ENCODE measurements at regions not wholly inside any gene's neighbourhood (a gene's known extent, or its start where the extent isn't known, plus 50 kb on each side); places are given as distances from the start of the nearest gene placed in this dataset.

- DNase-seq (ENCODE audit: insufficient read length, low spot score, missing footprints) = no peak
- TF ChIP-seq CTCF (IDR thresholded peaks at IDR 0.05; ENCODE audit: extremely low read depth, low read depth, low read length) = no peak
- H3K4me3 ChIP-seq (ENCODE audit: insufficient read depth, low read length) = no peak overlapping the region
- H3K27me3 ChIP-seq (ENCODE audit: insufficient read depth, low read length) = no peaks in the 10 kb centered on the region
- H4K20me1 ChIP-seq (ENCODE audit: insufficient read depth, low read length) = no peaks in the 10 kb centered on the region
- no peak overlapping the region for H3K4me2 ChIP-seq (ENCODE audit: insufficient read depth, low read length)
- H2AFZ ChIP-seq (ENCODE audit: low read length) = no peak overlapping the region
- no peaks in the 10 kb centered on the region for H3K9me3 ChIP-seq (ENCODE audit: low read depth, low read length)
- no peaks in the 10 kb centered on the region for H3K79me2 ChIP-seq (ENCODE audit: insufficient read depth, low read length)
- no peaks in the 10 kb centered on the region for H3K36me3 ChIP-seq (ENCODE audit: insufficient read depth, low read length)
- H3K27ac ChIP-seq (ENCODE audit: low read depth, low read length) = no peak overlapping the region
- no peaks in the 10 kb centered on the region for H3K4me1 ChIP-seq (ENCODE audit: insufficient read depth, low read length)
Observed at GRCh38 chr12:118727979-118728366, 253.4 kb upstream of the SRRM4 start.

- Histone ChIP-seq H3K79me2 (ENCODE audit: insufficient read depth, low read length) (no peaks in the 10 kb centered on the region), H3K36me3 (ENCODE audit: insufficient read depth, low read length) (no peaks in the 10 kb centered on the region), H3K4me2 (ENCODE audit: insufficient read depth, low read length) (no peak overlapping the region), H3K27me3 (ENCODE audit: insufficient read depth, low read length) (no peaks in the 10 kb centered on the region), H3K4me1 (ENCODE audit: insufficient read depth, low read length) (no peaks in the 10 kb centered on the region), H3K9me3 (ENCODE audit: low read depth, low read length) (no peaks in the 10 kb centered on the region), H4K20me1 (ENCODE audit: insufficient read depth, low read length) (no peaks in the 10 kb centered on the region), H3K4me3 (ENCODE audit: insufficient read depth, low read length) (no peak overlapping the region), H3K27ac (ENCODE audit: low read depth, low read length) (no peak overlapping the region), H2AFZ (ENCODE audit: low read length) (no peak overlapping the region)
- no peak for DNase-seq (ENCODE audit: insufficient read length, low spot score, missing footprints)
- TF ChIP-seq CTCF (IDR thresholded peaks at IDR 0.05; ENCODE audit: extremely low read depth, low read depth, low read length) = no peak
Observed at GRCh38 chr12:118734266-118734665, 247.1 kb upstream of the SRRM4 start.

- Histone ChIP-seq H3K4me1 (ENCODE audit: insufficient read depth, low read length) (no peaks in the 10 kb centered on the region), H3K4me2 (ENCODE audit: insufficient read depth, low read length) (no peak overlapping the region), H4K20me1 (ENCODE audit: insufficient read depth, low read length) (no peaks in the 10 kb centered on the region), H3K4me3 (ENCODE audit: insufficient read depth, low read length) (no peak overlapping the region), H3K27ac (ENCODE audit: low read depth, low read length) (no peak overlapping the region), H3K36me3 (ENCODE audit: insufficient read depth, low read length) (no peaks in the 10 kb centered on the region), H3K9me3 (ENCODE audit: low read depth, low read length) (no peaks in the 10 kb centered on the region), H3K79me2 (ENCODE audit: insufficient read depth, low read length) (no peaks in the 10 kb centered on the region), H3K27me3 (ENCODE audit: insufficient read depth, low read length) (no peaks in the 10 kb centered on the region), H2AFZ (ENCODE audit: low read length) (no peak overlapping the region)
- no peak for TF ChIP-seq CTCF (IDR thresholded peaks at IDR 0.05; ENCODE audit: extremely low read depth, low read depth, low read length)
- DNase-seq (ENCODE audit: insufficient read length, low spot score, missing footprints) = no peak
Observed at GRCh38 chr12:118737985-118738540, 243.3 kb upstream of the SRRM4 start.

- H3K36me3 ChIP-seq (ENCODE audit: insufficient read depth, low read length) = no peaks in the 10 kb centered on the region
- no peak overlapping the region for H3K4me2 ChIP-seq (ENCODE audit: insufficient read depth, low read length)
- H3K27me3 ChIP-seq (ENCODE audit: insufficient read depth, low read length) = no peaks in the 10 kb centered on the region
- no peak overlapping the region for H3K4me3 ChIP-seq (ENCODE audit: insufficient read depth, low read length)
- H2AFZ ChIP-seq (ENCODE audit: low read length) = no peak overlapping the region
- H3K4me1 ChIP-seq (ENCODE audit: insufficient read depth, low read length) = no peaks in the 10 kb centered on the region
- no peak for DNase-seq (ENCODE audit: insufficient read length, low spot score, missing footprints)
- H4K20me1 ChIP-seq (ENCODE audit: insufficient read depth, low read length) = no peaks in the 10 kb centered on the region
- no peaks in the 10 kb centered on the region for H3K9me3 ChIP-seq (ENCODE audit: low read depth, low read length)
- no peak for TF ChIP-seq CTCF (IDR thresholded peaks at IDR 0.05; ENCODE audit: extremely low read depth, low read depth, low read length)
- H3K27ac ChIP-seq (ENCODE audit: low read depth, low read length) = no peak overlapping the region
- no peaks in the 10 kb centered on the region for H3K79me2 ChIP-seq (ENCODE audit: insufficient read depth, low read length)
Observed at GRCh38 chr12:118741194-118741593, 240.1 kb upstream of the SRRM4 start.
